MM.1S (cell line): ENCODE measurements at regions not wholly inside any gene's neighbourhood (a gene's known extent, or its start where the extent isn't known, plus 50 kb on each side); places are given as distances from the start of the nearest gene placed in this dataset.

Source experiments
- DNase-seq: peaks from one replicate; pipeline ENCODE4 v3.0.0-alpha.2; 2015
- H2AFZ ChIP-seq: fragments of 300-600 bp; sonication (generic); 2 replicates; pipeline ENCODE4 v1.6.0; 2016; ENCODE audit warnings: antibody characterized with exemption, low read length
- H3F3A ChIP-seq: fragments of 300-600 bp; sonication (generic); 2 replicates; pipeline ENCODE4 v1.6.1; 2016; ENCODE audit warnings: mild to moderate bottlenecking, antibody characterized with exemption, low read length, moderate library complexity, mixed read lengths; ENCODE audit not compliant: insufficient read depth
- H3K27ac ChIP-seq: fragments of 300-600 bp; sonication (generic); 2 replicates; pipeline ENCODE4 v1.5.1; 2016; ENCODE audit warnings: mild to moderate bottlenecking, low read length
- H3K27me3 ChIP-seq: fragments of 300-600 bp; sonication (generic); replicated peaks from 2 replicates; pipeline ENCODE4 v1.6.0; 2016; ENCODE audit warnings: low read length; ENCODE audit not compliant: insufficient read depth
- H3K36me3 ChIP-seq: fragments of 300-600 bp; sonication (generic); replicated peaks from 2 replicates; pipeline ENCODE4 v1.6.1; 2016; ENCODE audit warnings: mild to moderate bottlenecking, low read length, mixed read lengths; ENCODE audit not compliant: insufficient read depth
- H3K4me1 ChIP-seq: fragments of 300-600 bp; sonication (generic); 2 replicates; pipeline ENCODE4 v1.6.1; 2016; ENCODE audit warnings: low read length, mixed read lengths
- H3K4me2 ChIP-seq: fragments of 300-600 bp; sonication (generic); 2 replicates; pipeline ENCODE4 v1.6.0; 2016; ENCODE audit warnings: low read depth, low read length
- H3K4me3 ChIP-seq: fragments of 300-600 bp; sonication (generic); 2 replicates; pipeline ENCODE4 v1.5.1; 2016; ENCODE audit warnings: low read length, mixed read lengths
- H3K79me2 ChIP-seq: fragments of 300-600 bp; sonication (generic); 2 replicates; pipeline ENCODE4 v1.6.1; 2016; ENCODE audit warnings: mixed run types, low read length, mixed read lengths
- H3K9ac ChIP-seq: fragments of 300-600 bp; sonication (generic); 2 replicates; pipeline ENCODE4 v1.6.1; 2016; ENCODE audit warnings: low read length, mixed read lengths
- H3K9me2 ChIP-seq: fragments of 300-600 bp; sonication (generic); replicated peaks from 2 replicates; pipeline ENCODE4 v1.6.1; 2016; ENCODE audit warnings: mild to moderate bottlenecking, low read length, mixed read lengths; ENCODE audit not compliant: insufficient read depth
- H3K9me3 ChIP-seq: fragments of 300-600 bp; sonication (generic); replicated peaks from 2 replicates; pipeline ENCODE4 v1.6.1; 2016; ENCODE audit warnings: mild to moderate bottlenecking, low read length, mixed read lengths; ENCODE audit not compliant: insufficient read depth
- H4K20me1 ChIP-seq: fragments of 300-600 bp; sonication (generic); 2 replicates; pipeline ENCODE4 v1.6.1; 2016; ENCODE audit warnings: mild to moderate bottlenecking, low read length, moderate library complexity, mixed read lengths; ENCODE audit not compliant: insufficient read depth
- EZH2 ChIP-seq: fragments of 300-600 bp; sonication (generic); optimal IDR thresholded peaks from 2 replicates; pipeline ENCODE3; 2017; ENCODE audit warnings: low read depth, mild to moderate bottlenecking, antibody characterized with exemption, low read length, mixed read lengths
- EZH2phosphoT487 ChIP-seq: fragments of 300-600 bp; sonication (generic); IDR thresholded peaks from 2 replicates; pipeline ENCODE4 v1.6.1; 2018; ENCODE audit warnings: antibody characterized with exemption, low read length
- TF ChIP-seq, protein P1 (sequence below): fragments of 300-600 bp; sonication (generic); IDR thresholded peaks from 2 replicates; pipeline ENCODE4 v1.5.1; 2016; ENCODE audit warnings: antibody characterized with exemption, low read length, mixed read lengths

DNA sequence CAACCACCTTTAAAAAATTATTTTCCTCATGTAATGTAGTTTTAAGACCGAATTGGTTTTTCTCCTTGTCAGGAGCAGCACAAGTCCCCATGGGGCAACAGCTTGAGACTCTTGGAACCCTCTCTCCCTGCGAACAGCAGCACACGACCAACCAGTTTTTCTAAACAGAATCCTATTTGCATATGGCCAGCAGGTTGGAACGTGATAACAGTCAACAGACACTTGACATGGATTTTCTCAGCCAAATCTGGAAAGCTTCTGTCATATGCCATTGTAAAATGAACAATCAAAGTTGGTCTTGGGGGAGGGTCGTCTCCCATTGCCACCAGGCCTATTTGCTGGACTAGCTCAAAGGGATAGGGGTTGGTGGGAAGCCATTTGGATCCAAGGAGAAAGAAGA, 1915.0 kb upstream of the FLRT2 start:
- H3K9me3 ChIP-seq: no peaks in the 10 kb centered on the region
- H3K9ac ChIP-seq: no peak overlapping the region
- H3K36me3 ChIP-seq: no peaks in the 10 kb centered on the region
- H3K4me1 ChIP-seq: no peaks in the 10 kb centered on the region
- H3K27me3 ChIP-seq: no peaks in the 10 kb centered on the region
- H2AFZ ChIP-seq: no peak overlapping the region
- H3K4me3 ChIP-seq: no peak overlapping the region
- no peak for DNase-seq
- H3F3A ChIP-seq: no peaks in the 10 kb centered on the region
- no peaks in the 10 kb centered on the region for H4K20me1 ChIP-seq
- H3K9me2 ChIP-seq: no peaks in the 10 kb centered on the region
- H3K4me2 ChIP-seq: no peak overlapping the region
- no peak overlapping the region for H3K27ac ChIP-seq
- no peaks in the 10 kb centered on the region for H3K79me2 ChIP-seq
- TF ChIP-seq, protein P1, sequence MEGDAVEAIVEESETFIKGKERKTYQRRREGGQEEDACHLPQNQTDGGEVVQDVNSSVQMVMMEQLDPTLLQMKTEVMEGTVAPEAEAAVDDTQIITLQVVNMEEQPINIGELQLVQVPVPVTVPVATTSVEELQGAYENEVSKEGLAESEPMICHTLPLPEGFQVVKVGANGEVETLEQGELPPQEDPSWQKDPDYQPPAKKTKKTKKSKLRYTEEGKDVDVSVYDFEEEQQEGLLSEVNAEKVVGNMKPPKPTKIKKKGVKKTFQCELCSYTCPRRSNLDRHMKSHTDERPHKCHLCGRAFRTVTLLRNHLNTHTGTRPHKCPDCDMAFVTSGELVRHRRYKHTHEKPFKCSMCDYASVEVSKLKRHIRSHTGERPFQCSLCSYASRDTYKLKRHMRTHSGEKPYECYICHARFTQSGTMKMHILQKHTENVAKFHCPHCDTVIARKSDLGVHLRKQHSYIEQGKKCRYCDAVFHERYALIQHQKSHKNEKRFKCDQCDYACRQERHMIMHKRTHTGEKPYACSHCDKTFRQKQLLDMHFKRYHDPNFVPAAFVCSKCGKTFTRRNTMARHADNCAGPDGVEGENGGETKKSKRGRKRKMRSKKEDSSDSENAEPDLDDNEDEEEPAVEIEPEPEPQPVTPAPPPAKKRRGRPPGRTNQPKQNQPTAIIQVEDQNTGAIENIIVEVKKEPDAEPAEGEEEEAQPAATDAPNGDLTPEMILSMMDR: no peak
- TF ChIP-seq EZH2phosphoT487: no peak
- no peak for TF ChIP-seq EZH2

GRCh38 chr14:83624541-83624940, 1905.4 kb upstream of the FLRT2 start:
- DNase-seq: no peak
- TF ChIP-seq EZH2phosphoT487: no peak
- TF ChIP-seq EZH2: no peak
- TF ChIP-seq, protein P1: no peak
- Histone ChIP-seq H3K4me2 (no peak overlapping the region), H3K27me3 (no peaks in the 10 kb centered on the region), H3K9me2 (no peaks in the 10 kb centered on the region), H3K4me3 (no peak overlapping the region), H3F3A (no peaks in the 10 kb centered on the region), H2AFZ (no peak overlapping the region), H3K36me3 (no peaks in the 10 kb centered on the region), H3K9ac (no peak overlapping the region), H3K27ac (no peak overlapping the region), H3K79me2 (no peaks in the 10 kb centered on the region), H4K20me1 (no peaks in the 10 kb centered on the region), H3K4me1 (no peaks in the 10 kb centered on the region), H3K9me3 (no peaks in the 10 kb centered on the region)

- H3K4me1 ChIP-seq: no peaks in the 10 kb centered on the region
- no peaks in the 10 kb centered on the region for H3K79me2 ChIP-seq
- no peak overlapping the region for H3K4me3 ChIP-seq
- H3K36me3 ChIP-seq: no peaks in the 10 kb centered on the region
- no peak overlapping the region for H3K9ac ChIP-seq
- no peaks in the 10 kb centered on the region for H3K9me2 ChIP-seq
- H3F3A ChIP-seq: no peaks in the 10 kb centered on the region
- H3K9me3 ChIP-seq: no peaks in the 10 kb centered on the region
- H3K27me3 ChIP-seq: no peaks in the 10 kb centered on the region
- DNase-seq: no peak
- H3K4me2 ChIP-seq: no peak overlapping the region
- H4K20me1 ChIP-seq: no peaks in the 10 kb centered on the region
- TF ChIP-seq EZH2: no peak
- TF ChIP-seq EZH2phosphoT487: no peak
- TF ChIP-seq, protein P1: no peak
- no peak overlapping the region for H2AFZ ChIP-seq
- no peak overlapping the region for H3K27ac ChIP-seq
These were observed 1897.6 kb upstream of the FLRT2 start for GRCh38 chr14:83632375-83632774.
